Urinary bladder (tissue), 3 donors: ENCODE measurements at regions not wholly inside any gene's neighbourhood (a gene's known extent, or its start where the extent isn't known, plus 50 kb on each side); places are given as distances from the start of the nearest gene placed in this dataset.

Source experiments
- DNase-seq: peaks from one replicate; pipeline ENCODE4 v3.0.0-alpha.2; 2015; ENCODE audit errors: extremely low spot score
- H3K27ac ChIP-seq: one replicate; pipeline ENCODE4 v1.5.1; 2013; ENCODE audit warnings: low read depth, mild to moderate bottlenecking, moderate library complexity
- H3K36me3 ChIP-seq: one replicate; pipeline ENCODE4 v1.6.1; 2013; ENCODE audit warnings: mild to moderate bottlenecking, moderate library complexity; ENCODE audit not compliant: insufficient read depth
- H3K4me1 ChIP-seq: one replicate; pipeline ENCODE4 v1.6.1; 2013; ENCODE audit warnings: mild to moderate bottlenecking, moderate library complexity; ENCODE audit not compliant: insufficient read depth
- H3K4me3 ChIP-seq: one replicate; pipeline ENCODE4 v1.5.1; 2013; ENCODE audit warnings: low read depth, low read length
- WGBS: extraction: QIAGEN DNeasy Blood & Tissue Kit; methylation state at CpG from one replicate; pipeline ENCODE4 v1.1.7; 2013; 5-methylcytosine and 5-hydroxymethylcytosine counted together
- donor health status: healthy with polysubstance abuse.
- donor health status: healthy.

GRCh38 chr1:112322983-112323678 lies 72.9 kb upstream of the CTTNBP2NL start:
- Histone ChIP-seq H3K27ac (no peak overlapping the region), H3K36me3 (no peaks in the 10 kb centered on the region), H3K4me3 (no peak overlapping the region), H3K4me1 (no peaks in the 10 kb centered on the region)
- DNase-seq = no peak
- 68% methylated on average over 4 of the region's 4 CpGs for WGBS

GRCh38 chr1:112325504-112325903 lies 70.5 kb upstream of the CTTNBP2NL start:
- WGBS = 21% methylated on average over 15 of the region's 15 CpGs
- no peaks in the 10 kb centered on the region for H3K4me1 ChIP-seq
- H3K36me3 ChIP-seq = no peaks in the 10 kb centered on the region
- no peak for DNase-seq
- no peak overlapping the region for H3K4me3 ChIP-seq
- H3K27ac ChIP-seq = no peak overlapping the region

GRCh38 chr1:112328600-112328999 lies 67.4 kb upstream of the CTTNBP2NL start:
- 83% methylated on average over 3 of the region's 3 CpGs for WGBS
- DNase-seq = no peak
- Histone ChIP-seq H3K36me3 (no peaks in the 10 kb centered on the region), H3K4me1 (no peaks in the 10 kb centered on the region), H3K4me3 (no peak overlapping the region), H3K27ac (no peak overlapping the region)

GRCh38 chr1:112332176-112333150 lies 63.6 kb upstream of the CTTNBP2NL start:
- Histone ChIP-seq H3K36me3 (no peaks in the 10 kb centered on the region), H3K4me3 (no peak overlapping the region), H3K4me1 (no peaks in the 10 kb centered on the region), H3K27ac (no peak overlapping the region)
- DNase-seq = no peak
- WGBS = 72% methylated on average over 9 of the region's 9 CpGs

- Histone ChIP-seq H3K4me1 (no peaks in the 10 kb centered on the region), H3K27ac (no peak overlapping the region), H3K36me3 (no peaks in the 10 kb centered on the region), H3K4me3 (no peak overlapping the region)
- 87% methylated on average over 3 of the region's 3 CpGs for WGBS
- no peak for DNase-seq
These were observed 60.7 kb upstream of the CTTNBP2NL start for GRCh38 chr1:112335351-112335750.

GRCh38 chr1:112337028-112337531 lies 58.9 kb upstream of the CTTNBP2NL start:
- no peak for DNase-seq
- Histone ChIP-seq H3K27ac (no peak overlapping the region), H3K4me3 (no peak overlapping the region)

GRCh38 chr1:112341986-112342385 lies 54.0 kb upstream of the CTTNBP2NL start:
- no peaks in the 10 kb centered on the region for H3K4me1 ChIP-seq
- 93% methylated on average over 4 of the region's 4 CpGs for WGBS
- no peak overlapping the region for H3K4me3 ChIP-seq
- no peaks in the 10 kb centered on the region for H3K36me3 ChIP-seq
- H3K27ac ChIP-seq = no peak overlapping the region
- no peak for DNase-seq

More at GRCh38 chr1:112337028-112337531, 58.9 kb upstream of the CTTNBP2NL start:
- H3K4me1 ChIP-seq = no peaks in the 10 kb centered on the region
- H3K36me3 ChIP-seq = no peaks in the 10 kb centered on the region
- WGBS = 50% methylated on average over 13 of the region's 13 CpGs

GRCh38 chr1:112342558-112342957 lies 53.5 kb upstream of the CTTNBP2NL start:
- Histone ChIP-seq H3K4me3 (no peak overlapping the region), H3K36me3 (no peaks in the 10 kb centered on the region), H3K27ac (no peak overlapping the region), H3K4me1 (no peaks in the 10 kb centered on the region)
- WGBS = 29% methylated on average over 3 of the region's 3 CpGs
- DNase-seq = no peak

GRCh38 chr1:112344754-112345423 lies 51.1 kb upstream of the CTTNBP2NL start:
- H3K36me3 ChIP-seq = no peaks in the 10 kb centered on the region
- no peaks in the 10 kb centered on the region for H3K4me1 ChIP-seq
- 55% methylated on average over 7 of the region's 7 CpGs for WGBS
- H3K27ac ChIP-seq = no peak overlapping the region
- H3K4me3 ChIP-seq = no peak overlapping the region
- DNase-seq = no peak
